IMR-90 (cell line): ENCODE measurements at regions not wholly inside any gene's neighbourhood (a gene's known extent, or its start where the extent isn't known, plus 50 kb on each side); places are given as distances from the start of the nearest gene placed in this dataset.

Source experiments
- ATAC-seq: fragments of 200-7000 bp; cut with Tn5 transposase; 2 replicates; pipeline ENCODE4 v1.9.1; 2020; ENCODE audit warnings: low read depth, mild to moderate bottlenecking, moderate library complexity
- BruUV-seq: library from RNA; stranded (reverse); fragments of 400-500 nt; replicated peaks from 2 replicates; lab custom pipeline; 2021; lab: Mats Ljungman, UMichigan
- CTCF ChIA-PET: fragments of 300-600 bp; formaldehyde crosslinking; extraction: SDS; loops from one replicate; lab custom pipeline; 2021; ENCODE audit warnings: antibody characterized with exemption; lab: Yijun Ruan, JAX
- POLR2A ChIA-PET: fragments of 300-600 bp; sonication (Branson Sonifier 250); formaldehyde crosslinking; loops from one replicate; lab custom pipeline; 2022; ENCODE audit warnings: antibody characterized with exemption; ENCODE audit not compliant: unreplicated experiment; lab: Charles Lee
- DNase-seq: peaks from one replicate; pipeline ENCODE4 v3.0.0; 2013
- H2AFZ ChIP-seq: replicated peaks from 2 replicates; pipeline ENCODE3; 2013; ENCODE audit warnings: low read length, mild to moderate bottlenecking; ENCODE audit not compliant: poor library complexity
- H2AK5ac ChIP-seq: 2 replicates; pipeline ENCODE4 v1.6.1; 2013; ENCODE audit warnings: low read depth, low read length, inconsistent platforms
- H2AK9ac ChIP-seq: replicated peaks from 2 replicates; pipeline ENCODE3; 2013; ENCODE audit warnings: mild to moderate bottlenecking, low read depth, low read length, moderate library complexity; ENCODE audit not compliant: poor library complexity
- H2BK120ac ChIP-seq: 2 replicates; pipeline ENCODE4 v1.6.1; 2013; ENCODE audit warnings: low read depth, low read length, inconsistent platforms
- H2BK15ac ChIP-seq: 3 replicates; pipeline ENCODE4 v1.6.1; 2013; ENCODE audit warnings: low read depth, low read length, inconsistent platforms
- H2BK20ac ChIP-seq: 2 replicates; pipeline ENCODE4 v1.6.1; 2013; ENCODE audit warnings: low read depth, mild to moderate bottlenecking, inconsistent platforms, low read length, moderate library complexity
- H2BK5ac ChIP-seq: 2 replicates; pipeline ENCODE4 v1.6.1; 2013; ENCODE audit warnings: mild to moderate bottlenecking, low read depth, low read length, inconsistent platforms; ENCODE audit not compliant: poor library complexity, severe bottlenecking
- H3K14ac ChIP-seq: replicated peaks from 2 replicates; pipeline ENCODE4 v1.6.1; 2013; ENCODE audit warnings: low read depth, low read length, inconsistent platforms
- H3K18ac ChIP-seq: 2 replicates; pipeline ENCODE4 v1.6.1; 2013; ENCODE audit warnings: low read depth, low read length, control low read depth
- H3K23ac ChIP-seq: 2 replicates; pipeline ENCODE4 v1.6.1; 2013; ENCODE audit warnings: low read depth, low read length, inconsistent platforms
- H3K27ac ChIP-seq: 2 replicates; pipeline ENCODE4 v1.5.1; 2013; ENCODE audit warnings: mild to moderate bottlenecking, control low read depth, low read length; ENCODE audit not compliant: insufficient read depth
- H3K27me3 ChIP-seq: 2 replicates; pipeline ENCODE4 v1.6.1; 2013; ENCODE audit warnings: low read length; ENCODE audit not compliant: control insufficient read depth, insufficient read depth
- H3K36me3 ChIP-seq: 2 replicates; pipeline ENCODE4 v1.6.1; 2013; ENCODE audit warnings: low read length, mixed read lengths; ENCODE audit not compliant: control insufficient read depth, insufficient read depth
- H3K4ac ChIP-seq: 2 replicates; pipeline ENCODE4 v1.6.1; 2013; ENCODE audit warnings: low read depth, low read length, inconsistent platforms
- H3K4me1 ChIP-seq: 2 replicates; pipeline ENCODE4 v1.6.1; 2013; ENCODE audit warnings: low read length, mixed read lengths; ENCODE audit not compliant: control insufficient read depth, insufficient read depth
- H3K4me2 ChIP-seq: 2 replicates; pipeline ENCODE4 v1.6.1; 2013; ENCODE audit warnings: low read depth, mild to moderate bottlenecking, control low read depth, low read length, moderate library complexity
- H3K4me3 ChIP-seq: 2 replicates; pipeline ENCODE4 v1.5.1; 2013; ENCODE audit warnings: low read depth, mild to moderate bottlenecking, control low read depth, low read length, moderate library complexity; ENCODE audit not compliant: insufficient read depth
- H3K56ac ChIP-seq: 2 replicates; pipeline ENCODE4 v1.6.1; 2013; ENCODE audit warnings: low read length, inconsistent platforms; ENCODE audit not compliant: insufficient read depth; ENCODE audit errors: extremely low read depth
- H3K79me1 ChIP-seq, 2 experiments: 2 replicates each; pipeline ENCODE4 v1.6.1; 2013; ENCODE audit warnings: low read length in 2 of 2, inconsistent platforms in 1 of 2, low read depth in 1 of 2
- H3K9ac ChIP-seq: 2 replicates; pipeline ENCODE4 v1.6.1; 2013; ENCODE audit warnings: low read depth, low read length, control low read depth
- H3K9me1 ChIP-seq: 2 replicates; pipeline ENCODE4 v1.6.1; 2013; ENCODE audit warnings: low read length, inconsistent platforms; ENCODE audit not compliant: insufficient read depth
- H3K9me3 ChIP-seq: 2 replicates; pipeline ENCODE4 v1.6.1; 2013; ENCODE audit warnings: low read length; ENCODE audit not compliant: control insufficient read depth, insufficient read depth
- H4K20me1 ChIP-seq: 2 replicates; pipeline ENCODE4 v1.6.1; 2013; ENCODE audit warnings: low read length, inconsistent platforms; ENCODE audit not compliant: insufficient read depth
- H4K5ac ChIP-seq: 2 replicates; pipeline ENCODE4 v1.6.1; 2013; ENCODE audit warnings: mild to moderate bottlenecking, low read depth, low read length, control low read depth
- H4K8ac ChIP-seq, 2 experiments: 2 replicates each; pipeline ENCODE4 v1.6.1; 2013; ENCODE audit warnings: low read depth in 2 of 2, low read length in 2 of 2, control low read depth in 1 of 2, inconsistent platforms in 1 of 2
- H4K91ac ChIP-seq: 2 replicates; pipeline ENCODE4 v1.6.1; 2013; ENCODE audit warnings: low read depth, low read length, inconsistent platforms; ENCODE audit not compliant: insufficient read depth
- BHLHE40 ChIP-seq: fragments of 150-350 bp; IDR thresholded peaks from 2 replicates; pipeline ENCODE4 v1.6.1; 2016; ENCODE audit warnings: mild to moderate bottlenecking, low read depth, low read length
- CHD1 ChIP-seq: IDR thresholded peaks from 2 replicates; pipeline ENCODE4 v1.6.1; 2012; ENCODE audit warnings: low read depth, low read length, improper control_type of control experiment
- MAFK ChIP-seq: IDR thresholded peaks from 2 replicates; pipeline ENCODE4 v1.6.1; 2012; ENCODE audit warnings: low read depth, low read length, improper control_type of control experiment
- MXI1 ChIP-seq: IDR thresholded peaks from 2 replicates; pipeline ENCODE4 v1.6.1; 2012; ENCODE audit warnings: low read depth, mild to moderate bottlenecking, low read length, moderate library complexity, borderline replicate concordance
- RAD21 ChIP-seq: IDR thresholded peaks from 2 replicates; pipeline ENCODE4 v1.6.1; 2012; ENCODE audit warnings: low read length, improper control_type of control experiment
- RCOR1 ChIP-seq: IDR thresholded peaks from 2 replicates; pipeline ENCODE4 v1.6.1; 2012; ENCODE audit warnings: mild to moderate bottlenecking, low read length, improper control_type of control experiment; ENCODE audit not compliant: insufficient replicate concordance
- WGBS, 2 experiments: methylation state at CpG; one replicate each; pipeline versions ENCODE4 v1.1.5 to v1.1.7; 2013; ENCODE audit warnings: missing lambda C conversion rate in 2 of 2; ENCODE audit not compliant: insufficient read length in 1 of 2; ENCODE audit errors: extremely low coverage in 2 of 2; 5-methylcytosine and 5-hydroxymethylcytosine counted together
- dilution Hi-C: fragments of 300-500 bp; cut with HindIII; formaldehyde crosslinking; loops from one replicate; pipeline ENCODE4 v1.14.3; 2018; ENCODE audit warnings: low sequenced_read_pairs; ENCODE audit not compliant: unreplicated experiment
- in situ Hi-C: fragments of 300-500 bp; cut with MboI; formaldehyde crosslinking; loops from 3 replicates; pipeline ENCODE4 v1.14.3; 2019; ENCODE audit warnings: low sequenced_read_pairs, inconsistent platforms, mixed read lengths
- intact Hi-C: fragments of 100-400 bp; cut with micrococcal nuclease; formaldehyde crosslinking; loops from 2 replicates; pipeline ENCODE4 v1.10.0; 2022
- TF ChIP-seq, protein P1 (sequence below): fragments of 150-350 bp; IDR thresholded peaks from 2 replicates; pipeline ENCODE4 v1.6.1; 2016; ENCODE audit warnings: low read depth, mild to moderate bottlenecking, low read length, moderate library complexity, borderline replicate concordance

DNA sequence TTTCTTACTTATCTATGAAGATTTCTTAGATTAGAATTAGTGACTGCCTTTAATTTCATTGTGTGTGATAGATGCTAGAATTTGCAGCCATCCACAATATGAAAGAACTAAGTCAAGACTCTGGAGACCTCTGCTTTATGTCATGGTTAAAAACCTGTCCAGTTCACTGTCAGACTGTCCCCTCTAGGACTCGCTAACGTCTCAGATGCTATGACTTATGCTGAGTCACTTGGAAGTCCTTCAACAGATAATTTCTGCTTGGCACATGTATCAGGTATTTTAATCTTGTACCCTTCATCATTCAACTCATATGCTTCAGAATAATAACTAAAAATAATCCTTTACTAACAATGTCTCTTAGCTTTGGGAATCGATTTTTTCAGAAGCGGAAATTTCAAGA is 230.5 kb upstream of the DMAC1 start:
- no peak for ATAC-seq
- ChIA-PET POLR2A (no interaction called here), CTCF (no interaction called here)
- Histone ChIP-seq H4K20me1 (no peaks in the 10 kb centered on the region), H2BK5ac (no peak overlapping the region), H3K9me3 (peaks cover 4% of the 10 kb centered on the region; the same call in 1 of the 2 replicates), H4K8ac (no peak overlapping the region), H3K9ac (no peak overlapping the region), H3K56ac (no peak overlapping the region), H2AK5ac (no peak overlapping the region), H2AK9ac (no peak overlapping the region), H3K79me1 (no peaks in the 10 kb centered on the region), H3K9me1 (no peaks in the 10 kb centered on the region), H4K5ac (no peak overlapping the region), H3K4me1 (no peaks in the 10 kb centered on the region), H3K27ac (no peak overlapping the region), H2AFZ (no peak overlapping the region), H3K23ac (no peak overlapping the region), H3K4me2 (no peak overlapping the region), H3K14ac (no peak overlapping the region), H2BK120ac (no peak overlapping the region), H4K91ac (no peak overlapping the region), H3K36me3 (no peaks in the 10 kb centered on the region), H3K4ac (no peak overlapping the region), H3K18ac (no peak overlapping the region), H3K27me3 (no peaks in the 10 kb centered on the region), H2BK20ac (no peak overlapping the region), H3K4me3 (no peak overlapping the region), H2BK15ac (no peak overlapping the region)
- dilution Hi-C loops, result no loop called here
- in situ Hi-C loops, result no loop called here
- TF ChIP-seq BHLHE40 (no peak), MAFK (no peak), CHD1 (no peak), RCOR1 (no peak), MXI1 (no peak), RAD21 (no peak)
- TF ChIP-seq, protein P1, sequence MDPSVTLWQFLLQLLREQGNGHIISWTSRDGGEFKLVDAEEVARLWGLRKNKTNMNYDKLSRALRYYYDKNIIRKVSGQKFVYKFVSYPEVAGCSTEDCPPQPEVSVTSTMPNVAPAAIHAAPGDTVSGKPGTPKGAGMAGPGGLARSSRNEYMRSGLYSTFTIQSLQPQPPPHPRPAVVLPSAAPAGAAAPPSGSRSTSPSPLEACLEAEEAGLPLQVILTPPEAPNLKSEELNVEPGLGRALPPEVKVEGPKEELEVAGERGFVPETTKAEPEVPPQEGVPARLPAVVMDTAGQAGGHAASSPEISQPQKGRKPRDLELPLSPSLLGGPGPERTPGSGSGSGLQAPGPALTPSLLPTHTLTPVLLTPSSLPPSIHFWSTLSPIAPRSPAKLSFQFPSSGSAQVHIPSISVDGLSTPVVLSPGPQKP, result no peak
- DNase-seq, result no peak
- no TSS peak for BruUV-seq
- intact Hi-C loops, result no loop called here
- no CpG with 5 or more reads among the region's 4 CpGs for WGBS, 2 experiments
